HG03095 (cell line): ENCODE measurements at regions not wholly inside any gene's neighbourhood (a gene's known extent, or its start where the extent isn't known, plus 50 kb on each side); places are given as distances from the start of the nearest gene placed in this dataset.
"Not testable (repeated sequence)": the region's sequence is repeated elsewhere in the genome, so short reads cannot be mapped to it uniquely, and the experiment has no call there.

Source experiments
- ATAC-seq: cut with Tn5 transposase; IDR thresholded peaks from one replicate; pipeline ENCODE4 v1.9.1; 2021; ENCODE audit warnings: moderate library complexity; ENCODE audit not compliant: unreplicated experiment

DNA sequence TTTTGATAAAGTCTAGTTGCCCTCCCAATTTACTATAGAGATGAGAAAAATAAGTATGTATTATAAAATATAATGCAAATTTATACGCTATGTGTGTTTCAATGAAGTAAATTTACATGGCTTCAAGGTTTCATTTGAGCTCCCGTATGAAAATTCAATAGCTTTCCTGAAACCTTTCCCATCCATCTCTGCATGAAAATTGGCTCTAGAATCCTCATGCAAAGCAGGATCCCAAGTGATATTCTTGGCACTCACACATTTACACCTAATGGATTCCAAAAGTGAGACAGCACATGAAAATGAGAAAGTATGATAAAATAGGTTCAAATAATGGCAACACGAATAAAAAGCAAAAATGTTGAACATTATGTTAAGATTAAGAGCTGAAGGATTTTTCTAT is 1595.8 kb upstream of the SEL1L start:
- ATAC-seq, result no peak

- no peak for ATAC-seq
Measured at GRCh38 chr14:83133981-83134645, 1600.5 kb upstream of the SEL1L start.

DNA sequence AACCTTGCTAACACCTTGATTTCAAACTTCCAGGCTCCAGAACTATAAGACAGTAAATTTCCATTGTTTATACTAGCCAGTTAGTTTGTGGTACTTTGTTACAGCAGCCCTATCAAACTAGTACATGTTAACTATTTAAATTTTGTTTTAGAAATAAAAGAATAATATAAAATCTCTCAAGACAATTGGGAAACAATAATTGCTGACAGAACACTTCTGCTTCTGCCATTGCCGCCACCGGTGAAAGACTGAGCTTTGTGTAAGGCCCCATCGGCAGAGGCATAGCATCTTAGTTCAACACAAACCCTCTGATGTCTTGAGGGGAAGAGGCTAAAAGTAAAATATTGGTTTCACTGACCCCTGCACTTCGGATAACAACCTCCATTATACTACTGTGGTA is 1607.1 kb upstream of the SEL1L start:
- no peak for ATAC-seq

DNA sequence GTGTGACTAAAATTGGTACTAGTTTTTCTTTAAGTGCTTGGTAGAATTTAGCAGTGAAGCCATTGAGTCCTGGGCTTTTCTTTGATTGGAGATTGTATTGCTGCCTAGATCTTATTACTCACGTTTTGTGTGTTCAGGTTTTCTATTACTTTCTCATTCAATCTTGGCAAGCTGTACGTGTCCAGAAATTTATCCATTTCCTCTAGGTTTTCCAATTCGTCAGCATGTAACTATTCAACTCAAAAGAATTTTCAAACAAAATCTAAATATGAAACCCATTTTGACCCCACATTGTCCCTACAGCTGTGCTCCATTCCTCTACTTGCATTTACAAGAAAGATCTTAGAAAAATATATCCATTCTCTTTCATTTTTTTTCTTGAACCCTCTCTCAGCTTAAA is 1613.4 kb upstream of the SEL1L start:
- no peak for ATAC-seq

DNA sequence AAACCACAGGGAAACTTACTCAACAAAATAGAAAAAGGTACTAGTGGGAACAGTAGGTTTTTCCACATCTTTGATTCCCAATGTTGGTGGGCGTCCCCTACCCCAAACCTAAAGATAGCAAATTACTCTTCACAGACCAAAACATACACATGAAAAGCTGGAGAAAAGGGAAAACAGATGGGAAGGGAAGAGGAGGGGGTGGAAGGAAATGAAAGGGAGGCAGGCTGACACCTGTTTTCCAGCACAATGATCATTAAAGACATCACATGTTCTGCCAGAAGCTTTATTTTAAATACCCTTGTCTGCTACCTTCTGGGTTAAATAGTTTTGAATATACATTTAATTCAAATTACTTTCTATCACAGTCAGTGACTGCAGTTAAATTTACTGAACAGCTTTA is 1617.9 kb upstream of the SEL1L start:
- no peak for ATAC-seq

GRCh38 chr14:83153081-83153480 is 1619.4 kb upstream of the SEL1L start:
- no peak for ATAC-seq

- no peak for ATAC-seq
Measured at GRCh38 chr14:83162361-83162929, 1628.8 kb upstream of the SEL1L start.

- no peak for ATAC-seq
Measured at GRCh38 chr14:83163016-83163415, 1629.4 kb upstream of the SEL1L start.

DNA sequence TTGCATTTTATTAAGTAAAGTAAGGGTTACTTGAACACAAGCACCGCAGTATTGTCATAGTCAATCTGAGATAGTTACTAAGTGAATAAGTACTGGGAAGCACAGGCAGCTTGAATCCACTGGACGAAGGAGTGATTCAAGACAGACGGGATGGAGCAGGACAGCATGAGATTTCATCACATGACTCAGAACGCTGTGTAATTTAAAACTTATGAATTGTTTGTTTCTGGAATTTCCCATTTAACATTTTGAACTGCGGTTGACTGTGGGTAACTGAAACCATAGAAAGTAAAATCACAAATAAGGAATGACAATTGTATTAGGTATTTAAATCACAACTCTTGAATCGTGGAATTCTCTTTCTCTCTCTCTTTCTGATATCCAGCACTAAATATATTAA is 1630.4 kb upstream of the SEL1L start:
- no peak for ATAC-seq

DNA sequence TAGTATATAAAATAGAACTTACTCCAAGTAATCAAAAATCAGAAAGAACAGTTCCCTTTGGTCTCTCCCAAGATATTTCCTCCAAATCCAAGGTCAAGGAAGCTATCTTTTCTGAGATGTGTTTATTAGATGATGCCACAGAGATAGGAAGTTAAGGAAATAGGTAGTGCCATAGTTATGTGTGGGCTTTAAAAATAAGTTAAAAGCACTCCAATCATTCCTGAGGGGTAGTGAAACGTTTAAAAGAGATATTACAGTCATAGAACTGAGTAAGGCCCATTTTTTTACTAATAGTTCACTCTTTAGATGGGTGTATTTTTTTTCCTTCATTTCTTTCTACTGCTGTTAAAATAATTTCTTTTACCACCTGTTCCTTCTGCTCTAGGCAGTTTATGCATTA is 1630.9 kb upstream of the SEL1L start:
- no peak for ATAC-seq

DNA sequence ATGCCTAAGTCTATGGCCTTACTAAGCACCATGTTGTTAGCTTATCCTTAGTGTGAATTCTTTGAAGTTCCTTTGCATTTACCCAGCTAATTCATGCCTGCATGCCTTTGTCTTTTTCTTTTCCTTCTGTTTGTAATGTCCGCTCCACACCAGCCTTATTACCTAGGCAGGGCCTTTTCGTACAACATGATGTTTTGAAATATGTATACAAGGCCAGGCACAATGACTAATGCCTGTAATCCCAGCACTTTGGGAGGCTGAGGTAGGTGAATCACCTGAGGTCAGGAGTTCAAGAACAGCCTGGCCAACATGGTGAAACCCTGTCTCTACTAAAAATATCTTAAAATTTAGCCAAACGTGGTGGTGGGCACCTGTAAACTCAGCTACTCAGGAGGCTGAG is 1636.5 kb upstream of the SEL1L start:
- ATAC-seq, result no peak

- no peak for ATAC-seq
Measured at GRCh38 chr14:83171761-83172160, 1638.1 kb upstream of the SEL1L start.

GRCh38 chr14:83172363-83172762 is 1638.7 kb upstream of the SEL1L start:
- ATAC-seq, result no peak

- ATAC-seq, result no peak
Measured at GRCh38 chr14:83173687-83174086, 1640.0 kb upstream of the SEL1L start.

DNA sequence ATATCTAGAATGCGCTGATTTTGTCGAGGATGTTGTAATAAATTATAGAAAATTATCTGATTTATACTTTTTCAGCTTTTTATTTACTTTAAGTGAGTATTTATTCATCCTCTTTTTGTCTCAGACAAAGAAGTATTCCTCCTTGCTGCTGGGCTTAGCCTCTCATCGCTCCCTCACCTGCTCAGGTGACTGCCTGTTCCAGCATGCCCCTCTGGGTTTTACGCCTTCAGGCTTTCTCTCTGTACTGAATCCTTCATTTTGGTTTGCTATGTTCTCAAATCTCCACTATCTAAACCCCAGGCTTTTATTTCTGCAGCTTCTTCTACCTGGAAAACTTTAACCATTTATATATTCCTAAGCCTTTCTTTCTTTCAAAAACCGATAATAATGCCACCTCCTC is 1650.9 kb upstream of the SEL1L start:
- ATAC-seq, result no peak

GRCh38 chr14:83188311-83188710 is 1654.7 kb upstream of the SEL1L start:
- not testable (repeated sequence) for ATAC-seq

GRCh38 chr14:83196236-83196635 is 1662.6 kb upstream of the SEL1L start:
- no peak for ATAC-seq

DNA sequence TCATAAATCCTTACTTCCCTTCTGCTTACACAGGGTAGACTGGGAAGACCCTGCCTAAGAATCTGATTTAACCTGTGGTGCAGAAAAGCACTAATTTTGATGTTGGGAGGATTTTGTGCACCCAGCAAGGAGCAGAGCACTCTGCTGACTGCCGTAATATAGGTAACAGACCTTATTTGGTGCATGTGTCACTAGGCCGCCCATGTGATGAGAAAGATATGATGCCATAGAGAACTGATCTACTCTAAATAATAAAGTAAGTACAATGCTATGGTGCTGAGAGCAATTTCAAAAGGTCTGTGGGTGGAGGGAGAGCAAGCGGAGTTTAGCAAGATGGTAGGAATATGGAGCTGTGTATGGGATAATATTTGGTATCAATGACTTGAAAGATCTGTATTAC is 1663.6 kb upstream of the SEL1L start:
- ATAC-seq, result no peak

DNA sequence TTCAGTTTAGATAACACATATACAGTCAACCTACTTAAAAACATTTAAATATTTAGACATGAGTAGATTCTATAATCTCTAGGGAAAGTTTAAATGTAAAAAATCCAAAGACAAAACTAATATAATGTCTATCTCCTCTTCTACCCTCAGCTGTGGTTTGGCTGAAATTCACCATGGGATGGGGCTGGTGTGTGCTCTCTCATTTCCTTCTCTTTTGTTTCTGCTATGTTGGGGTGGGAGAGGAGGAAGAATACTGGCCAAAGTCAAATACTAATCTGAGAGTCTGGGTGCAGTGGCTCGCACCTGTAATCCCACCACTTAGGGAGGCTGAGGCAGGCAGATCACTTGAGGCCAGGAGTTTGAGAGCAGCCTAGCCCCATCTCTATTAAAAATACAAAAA is 1673.9 kb upstream of the SEL1L start:
- no peak for ATAC-seq

DNA sequence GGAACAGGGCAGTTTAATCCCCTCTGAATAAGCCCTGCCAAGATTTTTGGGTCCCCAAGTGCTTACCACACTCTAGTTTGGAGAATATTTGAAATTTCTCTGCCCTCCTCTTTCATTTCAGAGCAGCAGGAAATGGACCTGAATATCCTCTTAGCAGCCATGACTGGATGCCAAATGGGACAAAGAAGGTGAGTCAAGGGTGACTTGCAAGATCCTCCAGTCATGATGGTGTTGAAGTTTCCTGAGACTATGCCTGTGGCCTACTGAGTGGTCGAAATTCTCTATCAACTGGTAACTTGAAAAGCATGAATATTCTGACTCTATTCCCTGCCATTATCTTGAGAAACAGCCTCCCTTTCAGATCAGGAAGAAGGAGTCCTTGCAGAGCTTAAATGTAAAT is 1674.7 kb upstream of the SEL1L start:
- no peak for ATAC-seq

GRCh38 chr14:83217492-83217891 is 1683.8 kb upstream of the SEL1L start:
- ATAC-seq, result no peak

DNA sequence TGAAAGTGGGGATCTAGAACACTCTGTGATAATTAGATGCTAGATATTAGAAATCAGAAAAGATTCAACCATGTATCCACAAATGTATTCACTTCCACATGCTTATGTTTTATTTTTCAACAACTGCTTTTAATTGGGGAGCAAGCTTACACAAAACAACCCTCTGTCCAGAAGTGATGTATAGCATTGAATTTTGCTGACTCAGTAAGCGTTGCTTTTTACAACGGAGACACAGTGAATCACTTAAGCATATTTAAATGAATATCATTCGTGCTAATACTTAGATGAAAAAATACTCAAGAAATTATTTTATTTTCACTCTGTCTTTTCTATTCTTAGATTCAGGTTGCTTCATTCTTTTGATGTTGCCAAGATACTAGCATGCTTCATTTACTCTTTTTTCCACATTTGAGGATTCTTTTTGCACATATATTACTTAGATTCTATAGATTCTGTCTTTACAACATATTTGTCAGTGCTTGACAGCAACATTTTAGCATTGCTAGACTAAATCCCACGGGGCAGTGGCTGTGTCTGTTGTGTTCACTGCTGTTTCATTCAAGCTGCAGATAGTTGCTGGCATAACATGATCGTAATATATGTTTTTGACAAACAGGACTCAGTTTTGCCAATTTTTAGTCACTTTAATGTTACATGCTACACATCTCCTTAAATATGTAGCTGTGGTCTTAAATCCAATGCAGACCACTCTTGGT is 1714.4 kb upstream of the SEL1L start:
- ATAC-seq, result no peak

DNA sequence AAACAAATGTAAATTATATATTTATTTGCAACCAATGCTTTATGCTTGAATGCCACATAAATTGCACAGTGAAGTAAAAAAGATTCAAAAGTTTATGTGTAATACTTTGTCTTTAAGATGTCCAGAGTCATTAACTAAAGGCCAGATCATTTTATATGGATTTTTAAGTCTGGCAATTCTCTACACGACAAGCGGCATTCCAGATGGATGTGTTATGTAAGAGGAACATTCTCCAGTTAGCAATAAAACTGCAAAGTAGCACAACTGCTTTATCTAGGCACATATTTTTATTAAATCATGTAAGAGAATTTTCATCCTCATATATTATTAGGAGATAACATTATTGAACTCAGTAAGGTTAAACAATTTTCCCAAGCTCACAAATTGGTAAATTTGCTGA is 1717.7 kb upstream of the SEL1L start:
- no peak for ATAC-seq
